Activated T-helper 17 cell treated with anti-CD3 and anti-CD28 coated beads, Interleukin-2, amount 50 U/mL, for 72 hours (primary cell): ENCODE measurements at regions not wholly inside any gene's neighbourhood (a gene's known extent, or its start where the extent isn't known, plus 50 kb on each side); places are given as distances from the start of the nearest gene placed in this dataset.

Experiments used
- ATAC-seq: fragments of 150-1000 bp; cut with Tn5 transposase; replicated peaks from 2 replicates; pipeline ENCODE4 v1.10.0; 2021; ENCODE audit warnings: mild to moderate bottlenecking, moderate library complexity
- H3K27ac Mint-ChIP-seq: one replicate; pipeline ENCODE4 v1.8.0; 2022; ENCODE audit warnings: mixed read lengths
- H3K27me3 Mint-ChIP-seq: one replicate; pipeline ENCODE4 v1.8.0; 2022; ENCODE audit warnings: mixed read lengths
- H3K36me3 Mint-ChIP-seq: one replicate; pipeline ENCODE4 v1.8.0; 2022; ENCODE audit warnings: low read depth, mild to moderate bottlenecking, mixed read lengths
- H3K4me1 Mint-ChIP-seq: one replicate; pipeline ENCODE4 v1.8.0; 2022; ENCODE audit warnings: mixed read lengths
- H3K4me3 Mint-ChIP-seq: one replicate; pipeline ENCODE4 v1.8.0; 2022; ENCODE audit warnings: mild to moderate bottlenecking, mixed read lengths
- H3K9me3 Mint-ChIP-seq: one replicate; pipeline ENCODE4 v1.8.0; 2022; ENCODE audit warnings: mixed read lengths

DNA sequence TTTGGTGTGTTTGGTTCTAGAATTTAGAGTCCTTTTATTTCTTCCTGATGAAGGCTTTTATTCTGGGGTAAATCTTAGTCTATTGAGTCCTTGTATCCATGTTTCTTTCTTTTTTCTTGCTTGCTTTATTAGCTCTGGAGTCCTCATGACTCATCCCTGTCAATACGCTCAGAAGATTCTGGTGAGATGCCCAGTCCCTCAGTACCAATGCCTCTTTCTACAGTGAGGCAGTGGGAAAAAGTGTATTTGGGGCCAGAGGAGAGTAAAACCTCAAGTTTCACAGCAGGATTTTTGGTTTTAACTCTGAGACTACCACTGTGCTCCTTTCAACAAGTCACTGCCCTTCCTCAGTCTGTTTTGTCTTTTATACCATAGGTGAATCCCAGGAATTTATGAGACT, 368.0 kb downstream of the GBA3 start:
- Mint-ChIP-seq H3K4me1 (no peaks in the 10 kb centered on the region), H3K27me3 (no peaks in the 10 kb centered on the region), H3K27ac (no peak overlapping the region), H3K9me3 (no peaks in the 10 kb centered on the region), H3K4me3 (no peak overlapping the region), H3K36me3 (no peaks in the 10 kb centered on the region)
- no peak for ATAC-seq

DNA sequence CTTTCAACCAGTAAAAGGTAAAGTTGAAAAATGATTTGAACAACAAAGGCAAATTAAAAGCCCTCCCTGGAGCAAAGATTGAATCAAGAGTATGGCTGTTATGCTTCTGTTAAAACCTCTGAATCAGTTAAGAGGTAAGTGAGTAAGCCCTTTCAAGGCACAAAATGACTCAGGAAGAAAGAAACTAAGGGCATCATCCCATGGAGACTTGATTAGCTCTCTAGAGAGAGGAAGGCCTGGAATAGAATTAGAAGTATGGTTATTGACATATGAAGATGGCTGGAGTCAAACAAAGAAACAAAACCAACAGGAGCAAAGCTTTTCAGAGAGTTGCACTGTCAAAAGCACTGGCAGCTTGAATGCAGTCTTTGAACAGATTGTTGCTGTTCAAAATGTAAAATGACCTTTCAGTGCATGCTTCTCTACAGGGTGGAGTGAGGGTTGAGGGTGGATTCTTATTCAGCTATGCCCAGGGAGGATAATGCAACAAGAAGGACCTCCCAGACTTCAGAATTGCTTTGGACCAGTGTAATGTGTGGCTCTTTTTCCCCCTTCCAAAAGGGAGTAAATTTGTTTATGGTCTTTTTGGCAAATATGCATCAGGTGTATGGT, 365.5 kb downstream of the GBA3 start:
- Mint-ChIP-seq H3K36me3 (no peaks in the 10 kb centered on the region), H3K27ac (no peak overlapping the region), H3K4me1 (no peaks in the 10 kb centered on the region), H3K4me3 (no peak overlapping the region), H3K27me3 (no peaks in the 10 kb centered on the region), H3K9me3 (peaks cover 6% of the 10 kb centered on the region)
- no peak for ATAC-seq

DNA sequence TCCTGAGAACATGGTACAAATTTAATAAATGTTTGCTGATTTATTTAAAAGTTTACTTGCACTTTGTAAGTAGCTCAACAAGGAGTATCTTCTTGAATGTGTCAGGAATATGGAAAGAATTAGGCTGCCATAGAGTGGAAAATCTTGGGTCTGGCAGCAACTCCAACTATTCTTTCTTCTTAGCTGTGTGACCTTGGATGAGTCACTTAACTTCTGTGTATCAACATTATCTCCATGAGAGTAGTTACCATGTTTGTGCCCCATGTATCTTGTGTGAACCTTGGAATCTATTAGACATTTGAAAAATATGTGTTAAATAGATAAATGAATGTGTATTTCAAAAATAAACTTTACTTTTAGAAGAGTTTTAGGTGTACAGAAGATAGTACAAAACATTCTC, 348.8 kb downstream of the GBA3 start:
- Mint-ChIP-seq H3K36me3 (no peaks in the 10 kb centered on the region), H3K9me3 (peaks cover 5% of the 10 kb centered on the region), H3K27me3 (no peaks in the 10 kb centered on the region), H3K27ac (no peak overlapping the region), H3K4me1 (no peaks in the 10 kb centered on the region), H3K4me3 (no peak overlapping the region)
- ATAC-seq: no peak

DNA sequence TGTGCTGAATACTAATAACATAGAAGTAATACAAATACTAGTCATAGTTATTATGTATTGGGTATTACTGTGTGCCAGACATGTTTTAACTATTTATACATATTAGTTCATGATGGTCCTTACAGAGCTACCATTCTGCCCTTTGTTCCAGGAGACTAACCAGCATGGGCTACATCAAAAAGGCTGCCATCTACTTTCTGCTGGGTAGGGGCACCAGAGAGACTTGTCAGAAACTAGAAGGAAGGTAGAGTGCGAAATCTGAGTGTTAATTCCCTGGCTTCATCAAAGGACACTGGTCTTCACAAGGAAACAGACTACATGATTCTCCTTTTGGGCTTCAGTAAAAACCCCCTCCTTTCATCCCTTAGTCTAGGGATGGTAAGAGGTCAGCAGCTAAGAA, 347.8 kb downstream of the GBA3 start:
- Mint-ChIP-seq H3K27me3 (no peaks in the 10 kb centered on the region), H3K36me3 (no peaks in the 10 kb centered on the region), H3K4me3 (no peak overlapping the region), H3K4me1 (no peaks in the 10 kb centered on the region), H3K27ac (no peak overlapping the region), H3K9me3 (peaks cover 5% of the 10 kb centered on the region)
- no peak for ATAC-seq

DNA sequence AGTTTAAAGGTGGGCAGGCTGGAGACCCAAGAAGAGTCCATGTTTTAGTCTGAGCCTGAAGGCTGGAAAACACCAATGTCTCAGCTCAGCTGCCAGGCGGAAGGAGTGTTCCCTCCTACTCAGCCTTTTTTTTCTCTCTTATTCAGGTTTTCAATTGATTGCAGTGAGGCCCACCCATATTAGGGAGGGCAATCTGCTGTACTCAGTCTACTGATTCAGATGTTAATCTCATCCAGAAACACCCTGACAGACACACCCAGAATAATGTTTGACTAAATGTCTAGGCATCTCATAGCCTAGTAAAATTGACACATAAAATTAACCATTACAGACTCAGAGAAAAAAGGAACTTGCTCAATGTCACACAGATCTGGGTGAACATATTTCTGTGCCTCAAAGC, 347.1 kb downstream of the GBA3 start:
- no peaks in the 10 kb centered on the region for H3K4me1 Mint-ChIP-seq
- ATAC-seq: no peak
- no peak overlapping the region for H3K27ac Mint-ChIP-seq

DNA sequence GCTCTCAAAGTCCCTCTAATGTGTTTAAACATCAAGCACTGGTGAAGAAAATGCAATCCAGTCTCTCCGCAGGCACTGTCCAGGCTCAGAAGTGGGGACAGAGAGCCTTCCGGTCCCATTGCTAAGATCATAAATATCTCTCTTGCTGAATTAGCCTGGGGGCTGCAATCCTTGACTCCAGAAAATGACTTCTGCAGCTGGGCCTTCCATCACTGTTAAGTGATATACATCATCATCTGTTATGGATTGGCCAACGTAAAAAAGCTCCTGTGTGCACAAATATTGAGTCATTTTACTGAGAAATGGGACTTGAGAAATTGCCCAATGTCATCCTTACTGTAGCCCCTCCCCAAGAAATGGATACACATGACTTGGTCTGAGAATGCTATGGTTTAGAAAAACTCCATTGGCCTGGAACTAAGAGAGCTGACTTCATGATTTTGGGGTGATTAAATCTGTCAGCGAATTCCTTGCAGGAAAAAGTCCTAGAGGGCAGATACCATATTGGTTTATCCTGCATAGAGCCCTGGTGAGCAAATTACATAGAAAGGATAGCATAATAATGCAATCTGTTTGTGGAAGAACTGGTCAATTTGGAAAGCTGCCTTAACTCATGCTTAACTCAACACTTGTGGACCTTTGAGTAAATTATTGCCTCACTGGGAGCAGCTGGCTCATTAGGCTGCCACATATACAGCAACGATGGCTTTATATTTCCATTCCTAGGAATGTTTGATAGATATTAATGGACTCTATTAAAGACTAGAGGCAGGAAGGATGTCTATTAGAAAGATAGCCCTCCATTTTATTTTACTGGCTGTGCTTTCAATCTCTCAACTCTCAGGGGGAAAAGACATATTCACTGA, 346.1 kb downstream of the GBA3 start:
- no peaks in the 10 kb centered on the region for H3K4me1 Mint-ChIP-seq
- H3K27ac Mint-ChIP-seq: no peak overlapping the region
- no peak overlapping the region for H3K4me3 Mint-ChIP-seq
- H3K36me3 Mint-ChIP-seq: no peaks in the 10 kb centered on the region
- peaks cover 5% of the 10 kb centered on the region for H3K9me3 Mint-ChIP-seq
- no peak for ATAC-seq
- no peaks in the 10 kb centered on the region for H3K27me3 Mint-ChIP-seq

More for the DNA sequence above, 347.1 kb downstream of the GBA3 start:
- no peak overlapping the region for H3K4me3 Mint-ChIP-seq
- peaks cover 5% of the 10 kb centered on the region for H3K9me3 Mint-ChIP-seq
- H3K27me3 Mint-ChIP-seq: no peaks in the 10 kb centered on the region
- no peaks in the 10 kb centered on the region for H3K36me3 Mint-ChIP-seq

DNA sequence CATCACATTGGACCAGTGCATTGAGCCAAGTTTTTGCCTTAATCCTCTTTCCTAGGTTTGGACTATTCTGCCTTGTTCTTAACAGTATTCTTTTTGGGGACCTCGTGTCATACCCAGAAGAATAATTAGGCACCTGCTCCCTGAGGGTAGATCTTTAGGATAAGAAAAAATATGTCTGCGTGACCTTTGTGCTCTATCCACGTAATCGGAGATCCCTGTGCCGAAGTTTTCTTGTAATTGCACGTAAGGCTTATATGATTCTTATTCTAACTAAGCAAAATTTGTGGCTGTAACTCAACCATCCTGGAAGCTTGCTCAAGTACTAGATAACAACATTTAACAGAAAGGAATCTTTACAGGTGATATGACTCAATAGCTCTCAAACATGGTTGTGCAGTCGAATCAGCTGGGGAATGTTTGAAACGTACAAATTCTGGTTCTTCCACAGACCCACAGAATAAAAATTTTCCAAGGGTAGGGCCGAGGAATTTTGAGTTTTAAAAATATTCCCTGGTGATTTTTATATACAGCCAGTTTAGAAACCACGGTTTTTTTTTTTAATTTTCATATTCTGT, 344.3 kb downstream of the GBA3 start:
- no peak overlapping the region for H3K27ac Mint-ChIP-seq
- no peak overlapping the region for H3K4me3 Mint-ChIP-seq
- no peaks in the 10 kb centered on the region for H3K36me3 Mint-ChIP-seq
- no peaks in the 10 kb centered on the region for H3K27me3 Mint-ChIP-seq
- no peak for ATAC-seq
- H3K4me1 Mint-ChIP-seq: no peaks in the 10 kb centered on the region
- peaks cover 5% of the 10 kb centered on the region for H3K9me3 Mint-ChIP-seq

DNA sequence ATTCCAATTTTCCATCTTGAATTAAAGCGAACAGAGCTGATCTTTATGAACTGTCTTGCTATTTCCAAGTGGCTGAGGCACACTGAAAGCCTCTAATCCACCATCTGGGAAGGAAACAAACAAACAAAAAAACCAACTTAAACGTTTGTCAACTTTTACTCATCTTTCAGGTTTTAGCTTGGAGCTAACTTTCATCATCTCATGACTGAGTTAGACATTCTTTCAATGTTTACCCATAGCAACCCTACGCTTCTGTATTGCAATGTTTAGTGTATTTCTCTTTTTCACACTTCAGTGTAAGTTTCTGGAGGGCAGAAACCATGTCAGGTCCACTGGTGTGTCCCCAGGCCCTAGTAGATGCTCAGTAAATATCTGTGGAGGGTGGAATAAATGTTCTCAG, 343.8 kb downstream of the GBA3 start:
- H3K9me3 Mint-ChIP-seq: peaks cover 5% of the 10 kb centered on the region

DNA sequence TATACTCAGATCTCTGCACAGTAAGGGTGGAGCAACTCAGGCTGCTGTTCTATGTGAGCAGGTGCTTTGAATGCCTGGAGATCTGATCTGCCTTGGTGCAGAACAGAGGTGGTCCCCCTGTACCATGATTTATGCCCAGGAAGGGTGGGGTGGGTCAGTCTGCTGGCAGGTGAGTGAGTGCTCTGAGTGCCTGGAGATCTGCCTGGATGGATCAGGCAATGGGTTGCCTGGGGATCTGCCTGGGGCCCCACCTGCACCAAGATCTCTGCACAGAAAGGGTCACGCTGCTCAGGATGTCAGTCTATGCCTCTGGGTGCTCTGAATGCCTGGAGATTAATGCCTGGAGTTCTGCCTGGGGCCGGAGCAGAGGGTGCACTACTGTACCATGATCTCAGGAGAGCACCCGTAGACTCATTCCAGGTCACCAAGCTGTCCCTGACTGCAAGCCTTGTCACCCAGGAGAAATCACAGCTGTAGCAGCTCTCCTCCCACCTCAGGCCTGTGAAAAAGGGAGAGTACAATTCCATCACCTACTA, 342.9 kb downstream of the GBA3 start:
- Mint-ChIP-seq H3K4me3 (no peak overlapping the region), H3K27ac (no peak overlapping the region)

More for the DNA sequence above, 343.8 kb downstream of the GBA3 start:
- Mint-ChIP-seq H3K4me1 (no peaks in the 10 kb centered on the region), H3K27ac (no peak overlapping the region), H3K4me3 (no peak overlapping the region), H3K27me3 (no peaks in the 10 kb centered on the region), H3K36me3 (no peaks in the 10 kb centered on the region)
- no peak for ATAC-seq

DNA sequence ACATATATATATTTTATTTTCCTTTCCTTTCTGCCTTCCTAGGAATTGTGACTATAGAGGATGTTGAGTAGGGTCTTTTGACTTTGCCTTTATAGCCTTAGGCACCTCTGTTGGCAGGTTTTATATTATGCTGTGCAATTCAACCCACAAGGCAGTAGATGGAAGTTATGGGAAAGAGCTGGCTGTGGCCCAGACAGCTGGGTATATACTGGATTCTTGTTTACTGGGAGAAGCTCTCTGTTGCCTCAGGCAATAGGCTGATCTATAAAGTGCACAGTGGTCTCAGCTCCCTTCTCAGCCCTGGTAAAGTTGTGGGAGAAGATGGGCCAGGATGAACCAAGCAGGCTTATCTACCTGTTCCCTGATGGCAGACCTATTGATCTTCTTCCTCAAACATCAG, 342.0 kb downstream of the GBA3 start:
- Mint-ChIP-seq H3K36me3 (no peaks in the 10 kb centered on the region), H3K4me3 (no peak overlapping the region), H3K4me1 (no peaks in the 10 kb centered on the region), H3K27ac (no peak overlapping the region), H3K9me3 (peaks cover 5% of the 10 kb centered on the region), H3K27me3 (no peaks in the 10 kb centered on the region)
- no peak for ATAC-seq

More for the DNA sequence above, 342.9 kb downstream of the GBA3 start:
- ATAC-seq: no peak
- Mint-ChIP-seq H3K27me3 (no peaks in the 10 kb centered on the region), H3K9me3 (peaks cover 5% of the 10 kb centered on the region), H3K4me1 (no peaks in the 10 kb centered on the region), H3K36me3 (no peaks in the 10 kb centered on the region)

DNA sequence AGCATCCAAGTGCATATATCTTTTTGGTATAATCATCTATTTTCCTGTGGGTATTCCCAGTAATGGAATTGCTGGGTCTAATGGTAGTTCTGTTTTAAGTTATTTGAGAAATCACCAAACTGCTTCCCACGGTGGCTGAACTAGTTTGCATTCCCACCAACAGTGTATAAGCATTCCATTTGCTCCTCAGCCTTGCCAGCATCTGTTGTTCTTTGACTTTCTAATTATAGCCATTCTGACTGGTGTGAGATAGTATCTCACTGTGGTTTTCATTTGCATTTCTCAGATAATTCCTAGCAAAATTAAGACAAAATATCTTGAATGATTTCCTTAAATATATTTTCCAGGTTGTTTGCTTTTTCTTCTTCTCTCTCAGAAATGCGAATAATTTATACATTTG, 341.1 kb downstream of the GBA3 start:
- ATAC-seq: no peak
- Mint-ChIP-seq H3K36me3 (no peaks in the 10 kb centered on the region), H3K4me1 (no peaks in the 10 kb centered on the region), H3K9me3 (peaks cover 5% of the 10 kb centered on the region), H3K4me3 (no peak overlapping the region), H3K27ac (no peak overlapping the region), H3K27me3 (no peaks in the 10 kb centered on the region)

DNA sequence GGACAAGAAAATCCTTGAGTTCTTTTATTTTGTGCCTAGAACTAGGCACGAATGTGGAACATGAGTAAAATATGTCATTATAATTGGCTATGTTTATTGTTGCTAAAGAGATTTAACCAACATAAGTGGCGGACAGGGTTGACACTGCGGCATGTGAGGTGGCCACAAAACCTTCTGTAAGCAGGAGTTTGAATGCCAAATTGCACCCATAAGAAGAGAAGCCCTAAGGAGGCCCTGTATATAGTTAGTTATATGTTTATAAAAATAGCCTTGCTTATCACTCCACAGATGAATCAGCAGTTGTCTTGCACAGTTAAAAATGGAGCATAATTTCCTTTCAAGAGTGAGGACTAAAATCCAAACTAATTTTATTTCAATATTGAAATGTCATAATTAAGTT, 336.1 kb downstream of the GBA3 start:
- no peaks in the 10 kb centered on the region for H3K36me3 Mint-ChIP-seq
- no peak overlapping the region for H3K4me3 Mint-ChIP-seq
- no peak for ATAC-seq
- peaks cover 7% of the 10 kb centered on the region for H3K9me3 Mint-ChIP-seq
- H3K4me1 Mint-ChIP-seq: no peaks in the 10 kb centered on the region
- no peaks in the 10 kb centered on the region for H3K27me3 Mint-ChIP-seq
- no peak overlapping the region for H3K27ac Mint-ChIP-seq

DNA sequence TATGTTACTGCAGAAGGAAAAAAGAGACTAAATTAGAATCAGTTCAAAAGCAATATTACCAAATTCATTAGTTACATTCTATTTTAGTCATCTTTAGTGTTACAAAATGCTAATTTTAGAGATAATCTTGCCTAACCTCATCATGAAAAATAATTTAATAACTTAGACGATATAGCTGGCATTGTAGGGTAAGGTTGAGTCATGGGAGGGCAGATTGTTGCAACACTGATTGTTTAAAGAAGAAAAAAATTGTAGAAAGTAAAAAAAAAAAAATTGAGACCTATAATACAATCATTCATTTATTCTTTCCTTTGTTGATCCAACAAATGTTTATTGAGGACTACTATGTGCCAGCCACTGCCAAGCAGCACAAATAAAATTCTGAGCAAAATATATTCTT, 330.9 kb downstream of the GBA3 start:
- no peak for ATAC-seq

DNA sequence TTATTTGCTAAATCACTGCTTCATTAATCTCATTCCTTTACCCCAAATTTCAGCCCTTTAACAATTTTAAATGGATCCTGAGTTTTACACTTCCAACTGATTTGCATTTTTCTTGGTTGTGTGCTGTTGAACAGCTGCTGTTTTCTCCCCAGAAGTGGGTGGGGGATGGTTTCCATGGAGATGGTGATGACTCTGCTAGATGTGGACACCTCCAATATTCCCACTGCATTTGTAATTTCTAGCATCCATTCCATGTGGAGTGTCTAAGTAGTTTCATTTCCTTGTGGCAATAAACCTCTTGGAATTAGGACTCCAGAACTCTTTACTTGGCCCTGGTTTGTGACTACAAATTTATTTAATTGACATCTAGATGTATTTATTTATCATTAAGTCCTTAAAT, 330.4 kb downstream of the GBA3 start:
- no peak for ATAC-seq
- H3K36me3 Mint-ChIP-seq: no peaks in the 10 kb centered on the region
- H3K27ac Mint-ChIP-seq: no peak overlapping the region

More for the DNA sequence above, 330.9 kb downstream of the GBA3 start:
- H3K4me1 Mint-ChIP-seq: no peaks in the 10 kb centered on the region
- H3K9me3 Mint-ChIP-seq: peaks cover 14% of the 10 kb centered on the region
- H3K4me3 Mint-ChIP-seq: no peak overlapping the region
- no peak overlapping the region for H3K27ac Mint-ChIP-seq
- H3K27me3 Mint-ChIP-seq: no peaks in the 10 kb centered on the region
- H3K36me3 Mint-ChIP-seq: no peaks in the 10 kb centered on the region

DNA sequence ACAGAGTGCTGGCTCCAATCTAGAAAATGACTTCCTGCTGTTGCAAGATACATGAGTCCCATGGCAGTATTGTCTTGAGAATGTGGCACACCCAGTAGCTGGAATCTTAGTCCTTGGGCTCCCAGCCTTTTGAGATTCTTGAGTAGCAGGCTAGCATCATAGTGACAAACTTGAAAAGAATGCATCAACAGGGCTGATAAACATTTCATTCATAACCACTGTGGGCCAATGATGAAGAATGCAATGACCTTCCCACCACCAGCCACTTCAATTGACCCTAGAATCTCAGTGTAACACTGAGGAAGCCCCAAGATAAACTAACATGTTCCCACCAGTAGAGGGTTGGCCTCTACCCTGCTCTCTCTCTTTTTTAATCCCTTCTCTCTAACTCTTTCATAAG, 329.3 kb downstream of the GBA3 start:
- no peaks in the 10 kb centered on the region for H3K4me1 Mint-ChIP-seq
- no peak overlapping the region for H3K27ac Mint-ChIP-seq
- H3K27me3 Mint-ChIP-seq: no peaks in the 10 kb centered on the region
- H3K36me3 Mint-ChIP-seq: no peaks in the 10 kb centered on the region
- no peak overlapping the region for H3K4me3 Mint-ChIP-seq
- peaks cover 11% of the 10 kb centered on the region for H3K9me3 Mint-ChIP-seq
- no peak for ATAC-seq

More for the DNA sequence above, 330.4 kb downstream of the GBA3 start:
- Mint-ChIP-seq H3K27me3 (no peaks in the 10 kb centered on the region), H3K4me1 (no peaks in the 10 kb centered on the region), H3K9me3 (peaks cover 14% of the 10 kb centered on the region), H3K4me3 (no peak overlapping the region)
